GM23248 (cell line): ENCODE measurements at regions not wholly inside any gene's neighbourhood (a gene's known extent, or its start where the extent isn't known, plus 50 kb on each side); places are given as distances from the start of the nearest gene placed in this dataset.

Source experiments
- DNase-seq: peaks from one replicate; pipeline ENCODE4 v3.0.0-alpha.2; 2015
- H2AFZ ChIP-seq: fragments of 200-600 bp; sonication (generic); 2 replicates; pipeline ENCODE4 v1.6.1; 2016; ENCODE audit warnings: antibody characterized with exemption
- H3F3A ChIP-seq: fragments of 200-600 bp; sonication (generic); 2 replicates; pipeline ENCODE4 v1.6.1; 2016; ENCODE audit warnings: mild to moderate bottlenecking, antibody characterized with exemption, mixed run types; ENCODE audit not compliant: insufficient read depth
- H3K27ac ChIP-seq: fragments of 200-600 bp; sonication (generic); 2 replicates; pipeline ENCODE4 v1.5.1; 2016; ENCODE audit warnings: mild to moderate bottlenecking
- H3K27me3 ChIP-seq: fragments of 200-600 bp; sonication (generic); replicated peaks from 2 replicates; pipeline ENCODE4 v1.6.1; 2016; ENCODE audit warnings: mild to moderate bottlenecking; ENCODE audit not compliant: insufficient read depth
- H3K36me3 ChIP-seq: fragments of 200-600 bp; sonication (generic); 2 replicates; pipeline ENCODE4 v1.6.1; 2016; ENCODE audit warnings: low read depth, mild to moderate bottlenecking
- H3K4me1 ChIP-seq: fragments of 200-600 bp; sonication (generic); 2 replicates; pipeline ENCODE4 v1.6.1; 2016; ENCODE audit warnings: mild to moderate bottlenecking; ENCODE audit not compliant: insufficient read depth
- H3K4me2 ChIP-seq: fragments of 200-600 bp; sonication (generic); one replicate; pipeline ENCODE4 v1.6.1; 2016; ENCODE audit warnings: mild to moderate bottlenecking; ENCODE audit not compliant: unreplicated experiment
- H3K4me3 ChIP-seq: fragments of 200-600 bp; sonication (generic); 2 replicates; pipeline ENCODE4 v1.5.1; 2016; ENCODE audit warnings: mild to moderate bottlenecking
- H3K79me2 ChIP-seq: fragments of 200-600 bp; sonication (generic); 2 replicates; pipeline ENCODE4 v1.6.1; 2016; ENCODE audit warnings: mild to moderate bottlenecking; ENCODE audit not compliant: insufficient read depth
- H3K9ac ChIP-seq: fragments of 200-600 bp; sonication (generic); 2 replicates; pipeline ENCODE4 v1.6.1; 2016; ENCODE audit warnings: mild to moderate bottlenecking
- H3K9me2 ChIP-seq: fragments of 200-600 bp; sonication (generic); 2 replicates; pipeline ENCODE4 v1.6.1; 2016; ENCODE audit warnings: mixed run types, mild to moderate bottlenecking, moderate library complexity; ENCODE audit not compliant: insufficient read depth
- H3K9me3 ChIP-seq: fragments of 200-600 bp; sonication (generic); one replicate; pipeline ENCODE4 v1.6.1; 2017; ENCODE audit warnings: low read depth
- H4K20me1 ChIP-seq: fragments of 200-600 bp; sonication (generic); 2 replicates; pipeline ENCODE4 v1.6.0; 2016; ENCODE audit not compliant: insufficient read depth
- EZH2 ChIP-seq: fragments of 200-600 bp; sonication (generic); IDR thresholded peaks from 2 replicates; pipeline ENCODE4 v1.6.1; 2018; ENCODE audit warnings: antibody characterized with exemption, mild to moderate bottlenecking; ENCODE audit not compliant: insufficient read depth, poor library complexity, severe bottlenecking
- EZH2phosphoT487 ChIP-seq: fragments of 200-600 bp; sonication (generic); IDR thresholded peaks from 2 replicates; pipeline ENCODE4 v1.6.1; 2018; ENCODE audit warnings: antibody characterized with exemption, moderate library complexity, mild to moderate bottlenecking, low read depth; ENCODE audit not compliant: insufficient read depth
- WGBS, 2 experiments: methylation state at CpG; one replicate each; pipeline ENCODE4 v1.1.6; 2015 to 2017; ENCODE audit warnings: low lambda C conversion rate in 2 of 2, low coverage in 1 of 2; ENCODE audit errors: missing lambda C conversion rate in 2 of 2; 5-methylcytosine and 5-hydroxymethylcytosine counted together
- in situ Hi-C: fragments of 300-500 bp; cut with MboI; formaldehyde crosslinking; loops from 2 replicates; pipeline ENCODE4 v1.15.0; 2020

GRCh38 chr14:48526307-48526706, 850.9 kb upstream of the MDGA2 start:
- H3K79me2 ChIP-seq = no peaks in the 10 kb centered on the region
- no peaks in the 10 kb centered on the region for H4K20me1 ChIP-seq
- no peak overlapping the region for H3K4me3 ChIP-seq
- WGBS, 2 experiments = 18 to 22% methylated on average over 7 of the region's 7 CpGs
- no peaks in the 10 kb centered on the region for H3K9me3 ChIP-seq
- no peaks in the 10 kb centered on the region for H3K9me2 ChIP-seq
- no peak for TF ChIP-seq EZH2
- TF ChIP-seq EZH2phosphoT487 = no peak
- in situ Hi-C loops = no loop called here
- no peaks in the 10 kb centered on the region for H3K27me3 ChIP-seq
- no peaks in the 10 kb centered on the region for H3K4me1 ChIP-seq
- DNase-seq = no peak
- H3F3A ChIP-seq = no peaks in the 10 kb centered on the region
- no peak overlapping the region for H3K9ac ChIP-seq
- no peak overlapping the region for H3K4me2 ChIP-seq
- no peak overlapping the region for H3K27ac ChIP-seq
- H3K36me3 ChIP-seq = no peaks in the 10 kb centered on the region
- H2AFZ ChIP-seq = no peak overlapping the region

- Histone ChIP-seq H3K4me1 (no peaks in the 10 kb centered on the region), H3F3A (no peaks in the 10 kb centered on the region), H2AFZ (no peak overlapping the region), H3K27me3 (no peaks in the 10 kb centered on the region), H3K36me3 (no peaks in the 10 kb centered on the region), H3K9ac (no peak overlapping the region), H3K27ac (no peak overlapping the region), H3K79me2 (no peaks in the 10 kb centered on the region), H3K9me3 (no peaks in the 10 kb centered on the region), H3K9me2 (no peaks in the 10 kb centered on the region), H3K4me2 (no peak overlapping the region), H3K4me3 (no peak overlapping the region), H4K20me1 (no peaks in the 10 kb centered on the region)
- in situ Hi-C loops = no loop called here
- TF ChIP-seq EZH2 = no peak
- no peak for TF ChIP-seq EZH2phosphoT487
- DNase-seq = no peak
- WGBS, 2 experiments = 6 to 10% methylated on average over 4 of the region's 4 CpGs
Measured at GRCh38 chr14:48504921-48505320, 829.5 kb upstream of the MDGA2 start.

- Histone ChIP-seq H3K27me3 (no peaks in the 10 kb centered on the region), H3K27ac (no peak overlapping the region)
- TF ChIP-seq EZH2 (no peak), EZH2phosphoT487 (no peak)
Measured at GRCh38 chr14:48490756-48491155, 815.4 kb upstream of the MDGA2 start.

GRCh38 chr14:48473944-48474343, 798.5 kb upstream of the MDGA2 start:
- H3K36me3 ChIP-seq = no peaks in the 10 kb centered on the region
- no peaks in the 10 kb centered on the region for H3K9me3 ChIP-seq
- 9 to 25% methylated on average over 1 of the region's 1 CpG for WGBS, 2 experiments
- no peaks in the 10 kb centered on the region for H3K79me2 ChIP-seq
- H3K4me1 ChIP-seq = no peaks in the 10 kb centered on the region
- H2AFZ ChIP-seq = no peak overlapping the region
- no peaks in the 10 kb centered on the region for H3K9me2 ChIP-seq
- no peaks in the 10 kb centered on the region for H3F3A ChIP-seq
- H4K20me1 ChIP-seq = no peaks in the 10 kb centered on the region
- H3K9ac ChIP-seq = no peak overlapping the region
- no peak overlapping the region for H3K4me3 ChIP-seq
- no peak for DNase-seq
- TF ChIP-seq EZH2phosphoT487 = no peak
- TF ChIP-seq EZH2 = no peak
- H3K27ac ChIP-seq = no peak overlapping the region
- H3K4me2 ChIP-seq = no peak overlapping the region
- no peaks in the 10 kb centered on the region for H3K27me3 ChIP-seq
- in situ Hi-C loops = no loop called here

More at GRCh38 chr14:48490756-48491155, 815.4 kb upstream of the MDGA2 start:
- H3K9ac ChIP-seq = no peak overlapping the region
- H3K9me2 ChIP-seq = no peaks in the 10 kb centered on the region
- H4K20me1 ChIP-seq = no peaks in the 10 kb centered on the region
- no peak overlapping the region for H3K4me2 ChIP-seq
- H3K9me3 ChIP-seq = no peaks in the 10 kb centered on the region
- no peaks in the 10 kb centered on the region for H3F3A ChIP-seq
- H3K79me2 ChIP-seq = no peaks in the 10 kb centered on the region
- in situ Hi-C loops = no loop called here
- H3K4me3 ChIP-seq = no peak overlapping the region
- no peak overlapping the region for H2AFZ ChIP-seq
- no peak for DNase-seq
- H3K36me3 ChIP-seq = no peaks in the 10 kb centered on the region
- WGBS, 2 experiments = 23 to 32% methylated on average over 4 of the region's 4 CpGs
- no peaks in the 10 kb centered on the region for H3K4me1 ChIP-seq

- Histone ChIP-seq H3K9ac (no peak overlapping the region), H2AFZ (no peak overlapping the region), H3K9me2 (no peaks in the 10 kb centered on the region), H3K4me3 (no peak overlapping the region), H4K20me1 (no peaks in the 10 kb centered on the region), H3F3A (no peaks in the 10 kb centered on the region), H3K79me2 (no peaks in the 10 kb centered on the region), H3K36me3 (no peaks in the 10 kb centered on the region), H3K4me2 (no peak overlapping the region), H3K27ac (no peak overlapping the region), H3K9me3 (no peaks in the 10 kb centered on the region), H3K27me3 (no peaks in the 10 kb centered on the region), H3K4me1 (no peaks in the 10 kb centered on the region)
- TF ChIP-seq EZH2 (no peak), EZH2phosphoT487 (no peak)
- DNase-seq = no peak
- in situ Hi-C loops = no loop called here
Measured at GRCh38 chr14:48456051-48456450, 780.6 kb upstream of the MDGA2 start.
